ENCODE measurements at regions not wholly inside any gene's neighbourhood (a gene's known extent, or its start where the extent isn't known, plus 50 kb on each side); places are given as distances from the start of the nearest gene placed in this dataset.
"Not testable (repeated sequence)": the region's sequence is repeated elsewhere in the genome, so short reads cannot be mapped to it uniquely, and the experiment has no call there.

DNA sequence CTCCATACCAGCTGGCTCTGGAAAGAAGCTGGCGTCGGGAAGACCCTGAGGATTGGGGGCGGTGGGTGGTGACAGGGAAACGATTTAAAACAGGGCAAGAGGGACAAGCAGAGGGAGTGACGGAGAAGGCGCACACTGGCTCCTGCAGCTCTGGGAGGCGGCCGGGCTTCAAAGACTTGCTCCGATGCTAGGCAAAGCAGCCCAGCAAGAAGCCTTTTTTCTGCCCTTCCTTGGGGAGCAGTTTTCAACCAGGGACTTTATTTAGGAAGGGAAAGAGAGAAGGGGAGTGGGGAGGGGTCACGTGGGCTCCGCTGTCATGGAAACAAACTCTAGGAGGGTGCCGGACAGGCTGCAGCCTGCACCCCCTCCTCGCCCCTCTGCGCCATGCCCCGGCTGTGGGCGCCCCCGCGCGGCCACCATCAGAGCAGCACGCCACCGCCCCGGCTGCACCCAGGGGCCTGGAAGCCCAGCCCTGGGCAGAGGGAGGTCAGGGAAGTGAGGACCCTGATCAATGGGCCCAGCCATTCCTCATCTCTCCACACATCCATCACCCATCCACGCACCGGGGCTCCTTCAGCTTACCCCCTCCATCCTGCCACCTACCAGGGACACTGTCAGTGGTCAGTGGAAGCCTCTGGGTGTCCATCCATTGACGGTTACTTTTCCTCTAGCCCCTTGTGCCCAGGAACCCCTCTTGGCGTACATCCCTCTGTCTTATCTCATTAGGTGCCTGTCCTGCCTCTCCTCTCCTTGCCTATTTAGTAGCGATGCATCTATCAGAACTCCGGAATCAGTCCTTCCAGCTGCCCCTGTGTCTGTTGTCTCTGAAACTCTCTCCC lies 66.6 kb upstream of the CCDC167 start:
- DNase-seq (peak; percentile 58), ATAC-seq (peak; percentile 82 to 87)
- H3K9me3 ChIP-seq: no peaks in the 10 kb centered on the region
- no peak overlapping the region for H3K27ac ChIP-seq
- TF ChIP-seq, protein P1, sequence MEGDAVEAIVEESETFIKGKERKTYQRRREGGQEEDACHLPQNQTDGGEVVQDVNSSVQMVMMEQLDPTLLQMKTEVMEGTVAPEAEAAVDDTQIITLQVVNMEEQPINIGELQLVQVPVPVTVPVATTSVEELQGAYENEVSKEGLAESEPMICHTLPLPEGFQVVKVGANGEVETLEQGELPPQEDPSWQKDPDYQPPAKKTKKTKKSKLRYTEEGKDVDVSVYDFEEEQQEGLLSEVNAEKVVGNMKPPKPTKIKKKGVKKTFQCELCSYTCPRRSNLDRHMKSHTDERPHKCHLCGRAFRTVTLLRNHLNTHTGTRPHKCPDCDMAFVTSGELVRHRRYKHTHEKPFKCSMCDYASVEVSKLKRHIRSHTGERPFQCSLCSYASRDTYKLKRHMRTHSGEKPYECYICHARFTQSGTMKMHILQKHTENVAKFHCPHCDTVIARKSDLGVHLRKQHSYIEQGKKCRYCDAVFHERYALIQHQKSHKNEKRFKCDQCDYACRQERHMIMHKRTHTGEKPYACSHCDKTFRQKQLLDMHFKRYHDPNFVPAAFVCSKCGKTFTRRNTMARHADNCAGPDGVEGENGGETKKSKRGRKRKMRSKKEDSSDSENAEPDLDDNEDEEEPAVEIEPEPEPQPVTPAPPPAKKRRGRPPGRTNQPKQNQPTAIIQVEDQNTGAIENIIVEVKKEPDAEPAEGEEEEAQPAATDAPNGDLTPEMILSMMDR (IDR thresholded peaks at IDR 0.05): peak; percentile 87
- H3K36me3 ChIP-seq: no peaks in the 10 kb centered on the region
- peaks cover 43% of the 10 kb centered on the region for H3K27me3 ChIP-seq (ENCODE audit: low read depth)
- peak overlapping the region; percentile 37 for H3K4me3 ChIP-seq
- H3K4me1 ChIP-seq: peaks cover 10% of the 10 kb centered on the region
- intact Hi-C loops (cut with DNase I): no loop called here

DNA sequence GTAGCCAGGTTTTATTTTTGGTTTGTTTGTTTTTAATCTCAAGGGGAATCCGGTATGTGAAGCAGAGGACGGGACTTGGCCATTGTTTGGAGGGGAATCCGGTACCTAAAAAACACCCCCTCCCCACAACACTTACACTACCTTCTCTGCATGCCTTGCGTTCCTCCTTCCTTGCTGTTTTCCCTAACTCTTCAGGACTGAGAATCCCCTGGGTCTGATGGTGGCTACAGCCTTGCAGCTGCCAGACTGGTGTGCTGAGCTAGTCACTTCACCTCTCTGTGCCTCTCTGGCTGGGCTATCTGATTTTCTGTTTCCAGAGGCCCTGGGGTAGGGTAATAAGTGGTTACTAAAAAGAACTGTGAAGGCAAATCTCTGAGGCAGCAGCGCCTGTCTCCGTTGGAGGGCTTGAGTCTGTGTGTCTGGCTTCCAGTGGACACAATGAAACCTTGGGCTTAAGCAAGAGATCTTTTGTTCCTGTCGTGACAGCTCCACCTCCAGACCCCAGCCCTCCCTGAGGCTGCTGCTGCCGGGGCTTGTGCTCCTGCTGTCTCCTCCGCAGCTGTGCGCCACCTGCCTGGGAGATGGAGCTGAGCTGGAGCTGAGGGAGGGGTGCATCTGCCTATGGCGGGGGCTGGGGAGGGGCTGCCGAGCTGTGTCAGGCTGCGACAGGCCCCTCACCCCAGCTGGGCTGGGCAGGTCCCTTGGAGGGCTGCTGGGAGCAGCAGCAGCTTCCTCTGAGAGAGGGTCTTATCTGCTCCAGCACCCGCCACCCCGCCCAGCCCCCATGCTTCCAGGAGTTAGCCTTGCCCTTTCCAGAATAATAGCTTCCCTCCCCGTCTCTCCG lies 65.8 kb upstream of the CCDC167 start:
- Histone ChIP-seq H3K4me3 (peak overlapping the region; percentile 37), H3K36me3 (no peaks in the 10 kb centered on the region), H3K27ac (no peak overlapping the region), H3K27me3 (ENCODE audit: low read depth) (peaks cover 34% of the 10 kb centered on the region), H3K9me3 (no peaks in the 10 kb centered on the region), H3K4me1 (peaks cover 10% of the 10 kb centered on the region)
- intact Hi-C loops (cut with DNase I): no loop called here
- TF ChIP-seq, protein P1 (IDR thresholded peaks at IDR 0.05): no peak
- ATAC-seq: peak in 1 of 2 donors; percentile 17
- no peak for DNase-seq

DNA sequence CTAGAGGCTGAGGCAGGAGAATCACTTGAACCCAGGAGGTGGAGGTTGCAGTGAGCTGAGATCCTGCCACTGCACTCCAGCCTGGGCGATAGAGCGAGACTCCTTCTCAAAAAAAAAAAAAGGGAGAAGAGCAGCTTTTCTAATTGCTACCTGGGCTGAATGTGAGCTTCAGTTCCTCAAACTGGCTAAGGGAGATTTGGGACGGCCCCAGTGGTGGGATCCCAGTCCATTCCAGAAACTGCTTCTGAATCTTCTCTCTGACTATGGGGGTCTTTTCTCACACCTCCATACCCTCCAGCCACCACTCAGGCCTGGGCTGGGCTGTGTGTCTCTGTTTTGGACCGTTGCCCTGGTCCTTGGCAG lies 63.2 kb upstream of the CCDC167 start:
- H3K27ac ChIP-seq; intact Hi-C loops (cut with DNase I); ATAC-seq; H3K9me3 ChIP-seq; DNase-seq; H3K4me3 ChIP-seq; H3K36me3 ChIP-seq: not testable (repeated sequence)
- H3K4me1 ChIP-seq: peaks cover 10% of the 10 kb centered on the region
- H3K27me3 ChIP-seq (ENCODE audit: low read depth): peaks cover 30% of the 10 kb centered on the region

DNA sequence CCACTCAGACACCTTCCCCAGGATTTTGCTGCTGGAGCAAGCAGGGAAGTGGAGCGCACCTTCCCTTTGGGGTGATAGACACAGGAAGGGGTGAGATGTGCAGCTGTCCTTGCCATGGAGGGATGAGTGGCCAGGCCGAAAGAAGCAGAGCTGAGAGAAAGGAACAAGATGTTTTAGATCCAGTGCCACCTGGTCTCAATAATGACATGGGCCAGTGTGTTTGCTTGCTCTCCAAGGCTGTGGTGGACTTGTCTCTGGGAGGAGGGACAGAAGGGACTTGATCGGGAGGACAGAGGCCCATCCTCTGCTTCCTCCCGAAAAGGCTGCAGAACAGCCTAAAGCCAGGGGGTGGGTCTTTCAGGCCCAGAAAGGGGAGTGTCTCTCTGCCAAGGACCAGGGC lies 61.7 kb upstream of the CCDC167 start:
- intact Hi-C loops (cut with DNase I): no loop called here
- TF ChIP-seq, protein P1 (IDR thresholded peaks at IDR 0.05): no peak
- Histone ChIP-seq H3K4me1 (peaks cover 9% of the 10 kb centered on the region), H3K9me3 (no peaks in the 10 kb centered on the region), H3K27me3 (ENCODE audit: low read depth) (peaks cover 26% of the 10 kb centered on the region), H3K4me3 (no peak overlapping the region), H3K36me3 (no peaks in the 10 kb centered on the region), H3K27ac (no peak overlapping the region)
- no peak for ATAC-seq
- no peak for DNase-seq

DNA sequence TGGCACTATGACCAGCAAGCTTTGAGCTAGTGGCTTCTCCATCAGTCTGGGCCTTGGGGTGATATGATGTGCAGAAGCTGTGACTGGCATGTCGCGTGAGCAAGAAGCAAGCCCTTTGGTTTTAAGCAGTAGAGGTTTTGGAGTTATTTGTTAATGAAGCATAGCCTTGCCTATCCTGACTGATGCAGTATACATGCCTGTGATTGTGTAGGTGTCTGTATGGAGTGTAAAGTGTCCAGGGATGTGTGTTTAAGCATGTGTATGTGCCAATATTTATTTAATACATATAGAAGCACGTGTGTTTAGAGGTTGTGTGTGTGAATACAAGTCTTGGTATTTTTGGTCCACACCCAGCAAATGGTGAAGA lies 61.0 kb upstream of the CCDC167 start:
- intact Hi-C loops (cut with DNase I): no loop called here

More for the DNA sequence above, 61.0 kb upstream of the CCDC167 start:
- Histone ChIP-seq H3K36me3 (no peaks in the 10 kb centered on the region), H3K4me1 (peaks cover 3% of the 10 kb centered on the region), H3K27ac (no peak overlapping the region), H3K27me3 (ENCODE audit: low read depth) (peaks cover 19% of the 10 kb centered on the region), H3K9me3 (no peaks in the 10 kb centered on the region), H3K4me3 (no peak overlapping the region)
- ATAC-seq (no peak), DNase-seq (no peak)
- TF ChIP-seq, protein P1 (IDR thresholded peaks at IDR 0.05): no peak
